ENCODE measurements at regions not wholly inside any gene's neighbourhood (a gene's known extent, or its start where the extent isn't known, plus 50 kb on each side); places are given as distances from the start of the nearest gene placed in this dataset.

GRCh38 chr2:71778936-71779773, 325.8 kb downstream of the DYSF start:
- ATAC-seq (peak; percentile 16), DNase-seq (no peak)
- intact Hi-C loops (cut with DNase I, micrococcal nuclease), result no loop called here
- H3K9me3 ChIP-seq, result no peaks in the 10 kb centered on the region
- TF ChIP-seq, protein P1, sequence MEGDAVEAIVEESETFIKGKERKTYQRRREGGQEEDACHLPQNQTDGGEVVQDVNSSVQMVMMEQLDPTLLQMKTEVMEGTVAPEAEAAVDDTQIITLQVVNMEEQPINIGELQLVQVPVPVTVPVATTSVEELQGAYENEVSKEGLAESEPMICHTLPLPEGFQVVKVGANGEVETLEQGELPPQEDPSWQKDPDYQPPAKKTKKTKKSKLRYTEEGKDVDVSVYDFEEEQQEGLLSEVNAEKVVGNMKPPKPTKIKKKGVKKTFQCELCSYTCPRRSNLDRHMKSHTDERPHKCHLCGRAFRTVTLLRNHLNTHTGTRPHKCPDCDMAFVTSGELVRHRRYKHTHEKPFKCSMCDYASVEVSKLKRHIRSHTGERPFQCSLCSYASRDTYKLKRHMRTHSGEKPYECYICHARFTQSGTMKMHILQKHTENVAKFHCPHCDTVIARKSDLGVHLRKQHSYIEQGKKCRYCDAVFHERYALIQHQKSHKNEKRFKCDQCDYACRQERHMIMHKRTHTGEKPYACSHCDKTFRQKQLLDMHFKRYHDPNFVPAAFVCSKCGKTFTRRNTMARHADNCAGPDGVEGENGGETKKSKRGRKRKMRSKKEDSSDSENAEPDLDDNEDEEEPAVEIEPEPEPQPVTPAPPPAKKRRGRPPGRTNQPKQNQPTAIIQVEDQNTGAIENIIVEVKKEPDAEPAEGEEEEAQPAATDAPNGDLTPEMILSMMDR (IDR thresholded peaks at IDR 0.05), result no peak
- no peaks in the 10 kb centered on the region for H3K4me1 ChIP-seq (ENCODE audit: low read depth)
- H3K4me3 ChIP-seq, result no peak overlapping the region
- H3K36me3 ChIP-seq (ENCODE audit: low read depth), result no peaks in the 10 kb centered on the region

GRCh38 chr2:71778514-71778913, 325.2 kb downstream of the DYSF start:
- Histone ChIP-seq H3K9me3 (no peaks in the 10 kb centered on the region), H3K36me3 (ENCODE audit: low read depth) (no peaks in the 10 kb centered on the region), H3K4me3 (no peak overlapping the region), H3K4me1 (ENCODE audit: low read depth) (no peaks in the 10 kb centered on the region)
- TF ChIP-seq, protein P1 (IDR thresholded peaks at IDR 0.05), result no peak
- ATAC-seq (no peak), DNase-seq (no peak)
- intact Hi-C loops (cut with DNase I, micrococcal nuclease), result no loop called here

DNA sequence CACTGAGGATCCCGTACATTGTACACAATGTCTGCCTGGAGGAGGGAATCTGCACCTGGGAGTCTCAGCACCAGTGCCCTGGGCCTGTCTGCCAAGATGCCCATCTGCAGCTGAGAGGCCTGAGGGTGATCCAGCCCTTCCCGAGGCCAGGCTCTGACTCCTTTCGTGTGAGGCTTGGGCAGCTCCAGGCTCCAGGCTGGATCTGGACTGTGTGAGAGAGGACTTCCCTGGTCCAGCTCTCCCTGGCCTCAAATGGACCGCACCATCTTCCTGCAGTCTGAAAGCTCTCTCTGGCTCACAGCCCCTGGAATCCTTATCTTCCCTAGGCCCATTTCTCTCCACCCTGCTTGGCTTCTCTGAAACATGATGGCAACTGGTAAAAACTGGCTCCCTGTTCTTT, 324.6 kb downstream of the DYSF start:
- intact Hi-C loops (cut with DNase I, micrococcal nuclease), result no loop called here
- no peaks in the 10 kb centered on the region for H3K36me3 ChIP-seq (ENCODE audit: low read depth)
- H3K4me3 ChIP-seq, result no peak overlapping the region
- no peaks in the 10 kb centered on the region for H3K9me3 ChIP-seq
- H3K4me1 ChIP-seq (ENCODE audit: low read depth), result no peaks in the 10 kb centered on the region
- ATAC-seq, result no peak
- DNase-seq, result no peak
- TF ChIP-seq, protein P1 (IDR thresholded peaks at IDR 0.05), result no peak

GRCh38 chr2:71776227-71776626, 322.9 kb downstream of the DYSF start:
- Histone ChIP-seq H3K4me3 (no peak overlapping the region), H3K36me3 (ENCODE audit: low read depth) (no peaks in the 10 kb centered on the region), H3K9me3 (no peaks in the 10 kb centered on the region), H3K4me1 (ENCODE audit: low read depth) (no peaks in the 10 kb centered on the region)
- intact Hi-C loops (cut with DNase I, micrococcal nuclease), result no loop called here
- ATAC-seq (no peak), DNase-seq (no peak)
- TF ChIP-seq, protein P1 (IDR thresholded peaks at IDR 0.05), result no peak

DNA sequence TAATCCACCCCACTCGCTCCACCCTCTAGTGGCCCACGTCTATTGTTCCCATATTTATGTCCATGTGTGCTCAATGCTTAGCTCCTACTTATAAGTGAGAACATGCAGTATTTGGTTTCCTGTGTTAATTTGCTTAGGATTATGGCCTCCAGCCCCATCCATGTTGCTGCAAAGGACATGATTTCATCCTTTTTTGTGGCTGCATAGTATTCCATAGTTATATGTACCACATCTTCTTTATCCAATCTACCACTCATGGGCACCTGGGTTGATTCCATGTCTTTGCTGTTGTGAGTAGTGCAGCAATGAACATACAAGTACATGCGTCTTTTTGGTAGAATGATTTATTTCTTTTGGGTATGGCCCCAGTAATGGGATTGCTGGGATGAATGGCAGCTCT, 319.9 kb downstream of the DYSF start:
- TF ChIP-seq, protein P1 (IDR thresholded peaks at IDR 0.05), result no peak
- intact Hi-C loops (cut with DNase I, micrococcal nuclease), result no loop called here
- Histone ChIP-seq H3K9me3 (peaks cover 3% of the 10 kb centered on the region), H3K4me1 (ENCODE audit: low read depth) (no peaks in the 10 kb centered on the region), H3K4me3 (no peak overlapping the region), H3K36me3 (ENCODE audit: low read depth) (no peaks in the 10 kb centered on the region)
- DNase-seq (no peak), ATAC-seq (no peak)

All from mucosa of descending colon (tissue), 3 donors.